ENCODE measurements at regions not wholly inside any gene's neighbourhood (a gene's known extent, or its start where the extent isn't known, plus 50 kb on each side); places are given as distances from the start of the nearest gene placed in this dataset.
A peak's percentile ranks its signal among the peaks of the same experiment; 100 is the strongest.

DNA sequence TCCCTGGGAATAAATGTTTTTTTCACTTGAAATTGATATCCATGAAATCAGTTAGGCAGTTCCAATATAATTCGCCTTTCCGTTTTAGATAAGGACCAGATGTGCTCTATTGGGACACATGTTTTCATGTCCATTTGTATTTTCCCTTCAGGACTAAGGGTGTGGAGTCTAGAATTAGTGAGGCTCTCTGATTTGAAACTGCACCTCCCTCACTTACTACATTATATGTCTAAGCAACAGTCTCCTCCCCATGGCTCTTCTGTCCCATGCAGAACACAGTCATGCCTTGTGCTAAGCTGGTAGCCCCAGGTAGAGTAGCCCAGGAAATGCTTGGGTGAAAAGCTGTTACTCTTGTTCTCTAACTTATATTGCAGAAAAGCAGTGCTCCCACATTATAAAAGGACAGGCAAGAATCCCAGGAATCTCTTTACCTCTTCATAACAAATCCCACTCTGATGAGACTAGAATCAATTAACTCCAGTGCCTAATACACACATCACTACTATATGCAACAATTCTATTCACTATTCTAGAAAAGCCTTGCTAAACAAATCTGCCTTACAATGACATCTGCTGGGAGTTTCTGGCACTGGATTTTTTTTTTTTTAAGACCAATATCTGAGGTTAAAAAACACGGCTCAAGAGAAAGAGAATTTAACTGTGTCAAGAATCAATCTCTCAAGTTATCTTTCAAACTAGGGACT, 293.9 kb downstream of the SNX13 start:
- CTCF ChIA-PET = interaction anchor here (0.6 to 3.2 kb wide), 14 partner anchors 11 to 1208 kb away, joined by 3 to 18 read pairs (median 4); no protein-coding TSS in a partner anchor
- Histone ChIP-seq H3K4me3 (ENCODE audit: low read depth, low read length) (no peak overlapping the region), H3K36me3 (ENCODE audit: control insufficient read depth, insufficient read depth, low read length) (no peaks in the 10 kb centered on the region), H3K27me3 (ENCODE audit: control insufficient read depth, insufficient read depth, low read length) (no peaks in the 10 kb centered on the region)
- POLR2A ChIA-PET = no interaction called here
- DNase-seq (ENCODE audit: low read depth) = no peak
- TF ChIP-seq, protein P1, sequence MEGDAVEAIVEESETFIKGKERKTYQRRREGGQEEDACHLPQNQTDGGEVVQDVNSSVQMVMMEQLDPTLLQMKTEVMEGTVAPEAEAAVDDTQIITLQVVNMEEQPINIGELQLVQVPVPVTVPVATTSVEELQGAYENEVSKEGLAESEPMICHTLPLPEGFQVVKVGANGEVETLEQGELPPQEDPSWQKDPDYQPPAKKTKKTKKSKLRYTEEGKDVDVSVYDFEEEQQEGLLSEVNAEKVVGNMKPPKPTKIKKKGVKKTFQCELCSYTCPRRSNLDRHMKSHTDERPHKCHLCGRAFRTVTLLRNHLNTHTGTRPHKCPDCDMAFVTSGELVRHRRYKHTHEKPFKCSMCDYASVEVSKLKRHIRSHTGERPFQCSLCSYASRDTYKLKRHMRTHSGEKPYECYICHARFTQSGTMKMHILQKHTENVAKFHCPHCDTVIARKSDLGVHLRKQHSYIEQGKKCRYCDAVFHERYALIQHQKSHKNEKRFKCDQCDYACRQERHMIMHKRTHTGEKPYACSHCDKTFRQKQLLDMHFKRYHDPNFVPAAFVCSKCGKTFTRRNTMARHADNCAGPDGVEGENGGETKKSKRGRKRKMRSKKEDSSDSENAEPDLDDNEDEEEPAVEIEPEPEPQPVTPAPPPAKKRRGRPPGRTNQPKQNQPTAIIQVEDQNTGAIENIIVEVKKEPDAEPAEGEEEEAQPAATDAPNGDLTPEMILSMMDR (IDR thresholded peaks at IDR 0.05; ENCODE audit: insufficient read depth, low read depth, low read length) = peak; percentile 47

DNA sequence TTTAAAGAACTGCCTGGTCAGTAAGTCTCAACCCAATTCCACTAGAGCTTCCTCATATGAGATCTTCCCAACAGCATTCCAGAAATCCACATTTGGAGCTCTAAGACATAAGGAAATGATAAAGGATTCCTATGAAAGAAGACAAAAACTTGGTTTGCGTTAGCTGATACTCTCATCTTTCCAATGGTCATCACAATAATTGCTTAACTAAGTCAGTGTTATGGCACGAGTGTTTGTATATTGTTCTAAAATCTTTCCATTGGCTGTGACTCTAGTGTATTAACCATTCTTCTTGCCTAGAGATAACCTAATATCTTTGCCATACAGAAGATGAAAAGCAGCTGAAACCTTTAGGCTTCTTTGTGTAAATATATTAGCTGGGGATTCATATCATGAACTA, 289.0 kb downstream of the SNX13 start:
- ChIA-PET POLR2A (interaction anchor here (0.6 to 1.0 kb wide), 4 partner anchors 12 to 109 kb away, joined by 4 to 7 read pairs (median 5); no protein-coding TSS in a partner anchor), CTCF (interaction anchor here (0.8 to 1.8 kb wide), 6 partner anchors 118 to 725 kb away, joined by 3 to 6 read pairs (median 3); no protein-coding TSS in a partner anchor)
- DNase-seq (ENCODE audit: low read depth) = no peak
- Histone ChIP-seq H3K36me3 (ENCODE audit: control insufficient read depth, insufficient read depth, low read length) (no peaks in the 10 kb centered on the region), H3K27me3 (ENCODE audit: control insufficient read depth, insufficient read depth, low read length) (no peaks in the 10 kb centered on the region), H3K4me3 (ENCODE audit: low read depth, low read length) (no peak overlapping the region)
- TF ChIP-seq, protein P1 (IDR thresholded peaks at IDR 0.05; ENCODE audit: insufficient read depth, low read depth, low read length) = no peak

DNA sequence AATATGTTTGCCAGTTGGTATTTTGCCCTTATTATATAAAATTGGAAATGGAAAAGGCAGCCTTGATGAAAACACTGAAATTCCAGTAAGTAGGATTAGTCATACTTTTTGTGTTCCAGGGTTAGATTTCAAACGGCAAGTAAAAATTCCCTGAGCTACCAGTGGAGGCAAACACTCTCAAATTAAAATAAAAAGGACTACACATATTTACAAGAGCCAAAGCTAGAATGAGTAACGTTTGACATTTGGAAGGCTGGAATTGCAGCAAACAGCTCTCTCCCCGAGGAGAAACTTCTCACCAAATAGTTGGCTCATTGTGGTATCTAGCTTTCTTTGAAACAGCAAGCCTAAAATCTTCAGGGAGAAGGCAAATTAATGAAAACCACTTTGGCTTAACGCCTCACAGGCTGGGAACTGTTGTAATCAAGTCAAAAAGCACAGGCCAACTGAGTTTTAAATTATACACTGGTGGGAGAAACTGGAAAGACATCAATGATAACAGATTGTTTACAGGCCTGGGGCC, 288.4 kb downstream of the SNX13 start:
- peak; percentile 88 for DNase-seq (ENCODE audit: low read depth)
- no peaks in the 10 kb centered on the region for H3K27me3 ChIP-seq (ENCODE audit: control insufficient read depth, insufficient read depth, low read length)
- H3K36me3 ChIP-seq (ENCODE audit: control insufficient read depth, insufficient read depth, low read length) = no peaks in the 10 kb centered on the region
- POLR2A ChIA-PET = interaction anchor here (0.6 to 1.0 kb wide), 3 partner anchors 11 to 44 kb away, joined by 4 to 5 read pairs (median 5); no protein-coding TSS in a partner anchor
- TF ChIP-seq, protein P1 (IDR thresholded peaks at IDR 0.05; ENCODE audit: insufficient read depth, low read depth, low read length) = peak; percentile 60
- CTCF ChIA-PET = interaction anchor here (0.8 to 2.2 kb wide), 5 partner anchors 28 to 552 kb away, joined by 3 to 8 read pairs (median 3); no protein-coding TSS in a partner anchor
- no peak overlapping the region for H3K4me3 ChIP-seq (ENCODE audit: low read depth, low read length)

DNA sequence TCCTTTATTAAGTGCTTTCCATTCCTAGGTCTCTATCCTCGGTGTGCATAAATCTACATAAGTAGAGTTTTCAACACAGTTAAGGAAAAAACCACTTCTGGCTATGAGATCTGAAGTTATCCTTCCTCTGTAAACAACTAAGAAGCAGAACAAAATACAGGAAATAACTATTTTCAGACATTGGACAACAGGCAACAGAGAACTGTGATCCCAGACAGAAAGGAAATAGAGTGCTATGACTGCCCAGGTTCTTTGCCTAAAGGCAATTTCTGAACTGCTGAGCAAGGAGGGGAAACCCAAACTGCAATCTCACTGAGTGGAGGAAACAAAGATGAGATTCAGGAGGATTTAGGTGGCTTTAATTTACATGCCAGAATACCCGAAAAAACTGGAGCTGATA, 285.4 kb downstream of the SNX13 start:
- TF ChIP-seq, protein P1 (IDR thresholded peaks at IDR 0.05; ENCODE audit: insufficient read depth, low read depth, low read length) = no peak
- H3K27me3 ChIP-seq (ENCODE audit: control insufficient read depth, insufficient read depth, low read length) = no peaks in the 10 kb centered on the region
- ChIA-PET CTCF (interaction anchor here (1.2 kb wide), 1 partner anchor 287 kb away, joined by 3 read pairs; no protein-coding TSS in a partner anchor), POLR2A (no interaction called here)
- no peak overlapping the region for H3K4me3 ChIP-seq (ENCODE audit: low read depth, low read length)
- no peak for DNase-seq (ENCODE audit: low read depth)
- no peaks in the 10 kb centered on the region for H3K36me3 ChIP-seq (ENCODE audit: control insufficient read depth, insufficient read depth, low read length)

DNA sequence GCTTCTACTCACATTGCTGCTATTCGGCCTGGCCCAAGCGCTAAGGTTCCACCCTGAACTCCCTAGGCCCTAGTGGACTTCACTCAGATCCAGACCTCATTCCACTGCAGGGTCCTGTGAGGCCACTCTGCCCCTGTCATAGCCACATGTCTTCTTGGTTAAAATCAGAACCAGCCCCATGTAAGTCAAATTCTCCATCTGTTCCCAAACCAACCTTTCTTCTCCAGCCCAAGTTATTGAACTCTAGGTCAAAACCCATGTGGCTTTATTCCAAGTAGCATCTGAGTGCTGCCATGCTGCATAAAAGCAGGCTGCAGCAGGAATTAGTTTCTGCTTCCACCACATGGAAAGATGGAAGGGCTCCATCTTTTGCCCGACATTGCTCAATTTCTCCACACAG, 281.2 kb downstream of the SNX13 start:
- no peak for DNase-seq (ENCODE audit: low read depth)
- no peak overlapping the region for H3K4me3 ChIP-seq (ENCODE audit: low read depth, low read length)
- CTCF ChIA-PET = interaction anchor here (1.2 kb wide), 1 partner anchor 23 kb away, joined by 4 read pairs; no protein-coding TSS in a partner anchor
- no peaks in the 10 kb centered on the region for H3K27me3 ChIP-seq (ENCODE audit: control insufficient read depth, insufficient read depth, low read length)
- TF ChIP-seq, protein P1 (IDR thresholded peaks at IDR 0.05; ENCODE audit: insufficient read depth, low read depth, low read length) = no peak
- POLR2A ChIA-PET = no interaction called here
- H3K36me3 ChIP-seq (ENCODE audit: control insufficient read depth, insufficient read depth, low read length) = no peaks in the 10 kb centered on the region

All from BJ (cell line).